MG63 (cell line): ENCODE measurements at regions not wholly inside any gene's neighbourhood (a gene's known extent, or its start where the extent isn't known, plus 50 kb on each side); places are given as distances from the start of the nearest gene placed in this dataset.
"Not testable (repeated sequence)": the region's sequence is repeated elsewhere in the genome, so short reads cannot be mapped to it uniquely, and the experiment has no call there.

ENCODE experiments used
- DNase-seq: peaks from one replicate; pipeline ENCODE4 v3.0.0-alpha.2; 2020
- H3K27me3 ChIP-seq: fragments of 250-450 bp; sonication (Bioruptor Pico); 2 replicates; pipeline ENCODE4 v1.5.1; 2020; ENCODE audit warnings: mild to moderate bottlenecking, moderate library complexity
- H3K36me3 ChIP-seq: fragments of 250-450 bp; sonication (Bioruptor Pico); 2 replicates; pipeline ENCODE4 v1.5.1; 2020; ENCODE audit warnings: mild to moderate bottlenecking, moderate library complexity
- H3K4me3 ChIP-seq: fragments of 250-450 bp; sonication (Bioruptor Pico); 2 replicates; pipeline ENCODE4 v1.5.1; 2020; ENCODE audit warnings: mild to moderate bottlenecking, moderate library complexity
- H3K9me3 ChIP-seq: fragments of 250-450 bp; sonication (Bioruptor Pico); 2 replicates; pipeline ENCODE4 v1.5.1; 2020; ENCODE audit warnings: mild to moderate bottlenecking, moderate library complexity

- Histone ChIP-seq H3K9me3 (no peaks in the 10 kb centered on the region), H3K36me3 (no peaks in the 10 kb centered on the region), H3K4me3 (no peak overlapping the region), H3K27me3 (no peaks in the 10 kb centered on the region)
- DNase-seq = no peak
Observed at GRCh38 chr3:162702768-162703385, 1206.3 kb downstream of the OTOL1 start.

GRCh38 chr3:162704238-162704637 lies 1207.6 kb downstream of the OTOL1 start:
- Histone ChIP-seq H3K36me3 (no peaks in the 10 kb centered on the region), H3K9me3 (no peaks in the 10 kb centered on the region), H3K27me3 (no peaks in the 10 kb centered on the region), H3K4me3 (no peak overlapping the region)
- no peak for DNase-seq

- no peak for DNase-seq
- H3K27me3 ChIP-seq = no peaks in the 10 kb centered on the region
- no peak overlapping the region for H3K4me3 ChIP-seq
- no peaks in the 10 kb centered on the region for H3K36me3 ChIP-seq
- no peaks in the 10 kb centered on the region for H3K9me3 ChIP-seq
Observed at GRCh38 chr3:162704799-162705385, 1208.3 kb downstream of the OTOL1 start.

GRCh38 chr3:162708394-162708793 lies 1211.8 kb downstream of the OTOL1 start:
- H3K36me3 ChIP-seq, H3K4me3 ChIP-seq, DNase-seq, H3K9me3 ChIP-seq, H3K27me3 ChIP-seq: not testable (repeated sequence)

GRCh38 chr3:162708942-162709706 lies 1212.5 kb downstream of the OTOL1 start:
- H3K36me3 ChIP-seq, H3K27me3 ChIP-seq, H3K4me3 ChIP-seq, H3K9me3 ChIP-seq, DNase-seq: not testable (repeated sequence)

GRCh38 chr3:162710332-162711112 lies 1213.9 kb downstream of the OTOL1 start:
- no peak overlapping the region for H3K4me3 ChIP-seq
- no peaks in the 10 kb centered on the region for H3K27me3 ChIP-seq
- no peak for DNase-seq
- no peaks in the 10 kb centered on the region for H3K36me3 ChIP-seq
- no peaks in the 10 kb centered on the region for H3K9me3 ChIP-seq

DNA sequence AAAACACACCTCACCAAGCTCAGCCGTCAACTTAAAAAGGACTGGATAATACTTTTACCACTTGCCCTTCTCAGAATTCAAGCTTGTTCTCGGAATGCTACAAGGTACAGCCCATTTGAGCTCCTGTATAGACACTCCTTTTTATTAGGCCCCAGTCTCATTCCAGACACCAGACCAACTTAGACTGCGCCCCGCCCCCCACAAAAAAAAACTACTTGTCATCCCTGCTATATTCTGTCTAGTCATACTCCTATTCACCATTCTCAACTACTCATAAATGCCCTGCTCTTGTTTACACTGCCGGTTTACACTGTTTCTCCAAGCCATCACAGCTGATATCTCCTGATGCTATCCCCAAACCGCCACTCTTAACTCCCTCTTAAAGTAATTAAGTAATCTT lies 1220.5 kb downstream of the OTOL1 start:
- not testable (repeated sequence) for DNase-seq, H3K9me3 ChIP-seq, H3K27me3 ChIP-seq, H3K36me3 ChIP-seq, H3K4me3 ChIP-seq

GRCh38 chr3:162718697-162719096 lies 1222.1 kb downstream of the OTOL1 start:
- no peak for DNase-seq
- no peaks in the 10 kb centered on the region for H3K36me3 ChIP-seq
- H3K27me3 ChIP-seq = no peaks in the 10 kb centered on the region
- no peak overlapping the region for H3K4me3 ChIP-seq
- no peaks in the 10 kb centered on the region for H3K9me3 ChIP-seq

DNA sequence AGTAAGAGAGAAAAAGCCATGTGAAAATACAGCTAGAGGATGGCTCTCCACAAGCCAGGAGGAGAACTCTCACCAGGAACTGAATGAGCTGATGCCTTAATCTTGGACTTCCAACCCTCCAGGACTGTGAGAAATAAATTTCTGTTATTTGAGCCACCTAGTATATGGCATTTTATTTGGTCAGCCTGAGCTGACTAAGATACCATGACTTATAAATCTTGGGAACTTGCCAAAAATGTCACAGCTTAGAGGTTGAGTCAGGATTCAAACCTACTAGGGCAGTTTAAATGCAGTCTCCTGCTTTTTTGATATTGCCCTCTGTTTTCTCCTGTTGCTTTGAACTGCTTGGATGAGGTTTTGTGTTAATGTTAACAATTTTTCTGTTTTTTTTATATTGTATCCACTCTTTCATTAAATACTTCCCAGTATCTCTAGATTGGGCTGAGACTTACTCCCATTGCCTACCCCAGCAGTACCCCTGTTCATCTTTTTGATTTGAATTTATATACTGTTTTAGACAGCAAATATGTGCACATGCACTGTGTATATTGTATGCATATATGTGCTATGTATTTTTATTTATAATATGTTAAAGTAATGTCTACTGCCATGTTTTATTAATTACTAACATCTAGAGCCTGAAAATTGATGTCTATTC lies 1223.2 kb downstream of the OTOL1 start:
- no peaks in the 10 kb centered on the region for H3K27me3 ChIP-seq
- peak; percentile 11 for DNase-seq
- H3K4me3 ChIP-seq = no peak overlapping the region
- H3K36me3 ChIP-seq = no peaks in the 10 kb centered on the region
- no peaks in the 10 kb centered on the region for H3K9me3 ChIP-seq

DNA sequence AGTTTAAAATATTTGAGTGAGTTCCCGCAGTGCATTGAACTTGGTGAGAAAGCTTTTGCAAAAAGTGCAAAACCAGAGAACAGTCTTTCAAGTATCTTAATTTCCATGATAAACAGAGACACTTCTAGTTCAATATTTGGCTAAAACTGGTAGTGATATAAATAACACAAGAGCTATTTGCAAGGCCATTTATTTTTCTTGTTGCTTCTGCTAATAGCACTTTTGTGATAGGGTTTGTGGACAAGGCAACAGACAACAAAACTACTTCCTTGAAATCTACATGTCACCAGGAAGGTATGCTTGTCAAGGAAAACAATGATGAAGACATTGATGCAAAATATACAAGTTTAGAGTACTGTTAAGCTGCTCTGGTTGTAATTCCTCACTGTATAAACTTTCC lies 1225.1 kb downstream of the OTOL1 start:
- no peak for DNase-seq
- Histone ChIP-seq H3K9me3 (no peaks in the 10 kb centered on the region), H3K27me3 (no peaks in the 10 kb centered on the region), H3K4me3 (no peak overlapping the region), H3K36me3 (no peaks in the 10 kb centered on the region)

- H3K9me3 ChIP-seq = no peaks in the 10 kb centered on the region
- no peaks in the 10 kb centered on the region for H3K36me3 ChIP-seq
- no peaks in the 10 kb centered on the region for H3K27me3 ChIP-seq
Observed at GRCh38 chr3:162722337-162722736, 1225.7 kb downstream of the OTOL1 start.

GRCh38 chr3:162722796-162723195 lies 1226.2 kb downstream of the OTOL1 start:
- DNase-seq, H3K27me3 ChIP-seq, H3K9me3 ChIP-seq, H3K4me3 ChIP-seq, H3K36me3 ChIP-seq: not testable (repeated sequence)

More at GRCh38 chr3:162722337-162722736, 1225.7 kb downstream of the OTOL1 start:
- no peak overlapping the region for H3K4me3 ChIP-seq
- no peak for DNase-seq

DNA sequence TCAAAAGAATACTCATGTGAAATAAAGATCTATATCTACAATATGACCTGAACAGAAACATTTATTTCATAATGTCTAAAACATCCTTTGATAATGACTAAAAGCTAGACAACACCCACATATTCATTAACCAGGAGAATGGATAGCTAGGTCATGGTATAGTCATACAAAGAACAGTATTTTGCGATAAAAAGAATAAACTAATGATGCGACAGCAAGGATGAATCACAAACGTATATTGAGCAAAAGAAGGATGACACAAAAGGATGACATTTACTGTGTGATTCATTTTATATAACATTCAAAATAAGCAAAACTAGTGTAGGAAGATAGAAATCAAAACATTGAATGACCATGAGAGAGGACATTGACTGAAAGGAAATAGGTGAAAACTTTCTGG lies 1233.1 kb downstream of the OTOL1 start:
- Histone ChIP-seq H3K36me3 (no peaks in the 10 kb centered on the region), H3K4me3 (no peak overlapping the region), H3K27me3 (no peaks in the 10 kb centered on the region), H3K9me3 (no peaks in the 10 kb centered on the region)
- no peak for DNase-seq

DNA sequence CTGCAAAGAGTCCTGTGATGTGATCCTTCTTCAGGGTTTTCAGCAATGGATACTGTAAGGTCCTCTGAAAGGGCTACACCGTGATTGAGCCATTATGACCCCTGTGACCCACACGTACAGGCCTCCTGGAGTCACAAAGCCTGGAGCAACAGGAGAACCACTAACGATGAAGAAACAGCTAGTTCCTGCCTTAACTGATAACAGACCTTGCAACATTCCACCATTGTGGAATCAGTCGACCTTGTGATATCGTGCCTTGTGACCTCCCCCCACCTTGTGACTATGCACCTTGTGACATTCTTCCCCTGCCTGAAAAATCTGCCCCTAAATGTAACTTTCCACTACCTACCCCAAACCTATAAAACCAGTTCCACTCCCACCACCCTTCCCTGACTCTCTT lies 1235.4 kb downstream of the OTOL1 start:
- DNase-seq, H3K27me3 ChIP-seq, H3K36me3 ChIP-seq, H3K9me3 ChIP-seq, H3K4me3 ChIP-seq: not testable (repeated sequence)

- Histone ChIP-seq H3K27me3 (no peaks in the 10 kb centered on the region), H3K9me3 (no peaks in the 10 kb centered on the region), H3K36me3 (no peaks in the 10 kb centered on the region), H3K4me3 (no peak overlapping the region)
- DNase-seq = no peak
Observed at GRCh38 chr3:162738784-162739183, 1242.2 kb downstream of the OTOL1 start.

DNA sequence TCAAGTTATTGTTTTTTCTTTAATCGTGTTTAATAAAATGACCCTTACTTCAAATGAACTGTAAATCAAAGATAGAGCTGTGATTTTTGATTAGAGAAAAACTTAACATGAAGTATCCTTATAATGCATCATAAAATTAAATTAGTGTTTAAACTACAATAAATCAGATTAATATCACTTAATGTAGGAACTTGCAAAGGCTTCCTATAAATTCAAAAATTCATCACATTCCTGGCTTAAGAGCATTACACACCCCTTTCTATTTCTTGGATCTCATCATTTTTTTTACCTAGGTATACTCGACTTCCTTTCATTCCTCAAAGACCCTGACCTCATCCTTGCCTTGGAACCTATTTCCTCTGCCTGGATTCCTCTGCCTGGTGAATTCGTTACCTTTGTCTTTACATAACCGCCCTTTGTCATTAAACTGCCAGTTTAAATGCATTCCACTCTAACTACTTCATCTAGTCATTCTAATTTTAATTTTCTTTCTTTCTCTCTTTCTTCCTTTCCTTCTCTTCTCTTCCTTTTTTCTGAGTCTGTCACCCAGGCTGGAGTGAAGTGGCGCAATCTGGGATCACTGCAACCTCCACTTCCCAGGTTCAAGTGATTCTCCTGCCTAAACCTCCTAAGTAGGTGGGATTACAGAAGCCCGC lies 1244.5 kb downstream of the OTOL1 start:
- H3K9me3 ChIP-seq = no peaks in the 10 kb centered on the region
- no peak for DNase-seq
- no peaks in the 10 kb centered on the region for H3K36me3 ChIP-seq
- no peaks in the 10 kb centered on the region for H3K27me3 ChIP-seq
- no peak overlapping the region for H3K4me3 ChIP-seq
